COLO829 (cell line): ENCODE measurements at regions not wholly inside any gene's neighbourhood (a gene's known extent, or its start where the extent isn't known, plus 50 kb on each side); places are given as distances from the start of the nearest gene placed in this dataset.

ENCODE experiments used
- DNase-seq: peaks from one replicate; pipeline ENCODE4 v3.0.0; 2012; ENCODE audit warnings: low spot score

DNA sequence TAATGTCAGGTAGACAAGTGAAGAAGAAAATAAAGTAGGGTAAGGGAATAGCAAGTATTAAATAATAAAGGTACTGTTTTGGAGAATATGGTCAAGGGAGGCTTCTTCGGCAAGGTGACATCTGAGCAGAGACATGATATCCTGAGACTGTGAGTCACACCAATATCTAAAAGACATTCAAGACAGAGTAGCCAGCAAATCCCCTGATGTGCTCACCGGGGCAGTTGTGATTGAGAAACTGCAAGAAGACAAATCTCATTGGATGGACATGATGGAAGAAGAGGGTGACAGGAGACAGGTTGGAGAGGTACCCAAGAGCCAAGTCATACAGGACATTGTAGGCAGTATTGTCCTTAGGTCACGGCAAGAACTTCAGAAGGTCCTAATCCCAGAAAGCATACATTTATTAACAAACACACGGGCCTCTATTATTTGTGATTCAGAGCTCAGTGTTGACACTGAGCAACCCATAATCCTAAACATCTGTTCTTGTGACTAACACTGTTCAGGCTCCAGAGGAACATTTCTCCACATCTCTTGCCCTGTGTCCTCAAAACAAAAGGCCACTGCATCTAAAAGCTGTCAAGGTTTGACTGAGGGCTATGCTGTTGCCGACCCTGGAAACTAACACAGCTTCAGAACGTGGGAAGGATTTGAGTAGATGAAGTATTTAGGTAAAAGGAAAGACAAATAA is 258.7 kb upstream of the CLINT1 start:
- no peak for DNase-seq

GRCh38 chr5:158116965-158117364 is 258.0 kb upstream of the CLINT1 start:
- no peak for DNase-seq

GRCh38 chr5:158115468-158115867 is 256.5 kb upstream of the CLINT1 start:
- DNase-seq, result no peak

GRCh38 chr5:158108177-158108576 is 249.2 kb upstream of the CLINT1 start:
- no peak for DNase-seq

- DNase-seq, result no peak
Observed at GRCh38 chr5:158100373-158100888, 241.5 kb upstream of the CLINT1 start.

DNA sequence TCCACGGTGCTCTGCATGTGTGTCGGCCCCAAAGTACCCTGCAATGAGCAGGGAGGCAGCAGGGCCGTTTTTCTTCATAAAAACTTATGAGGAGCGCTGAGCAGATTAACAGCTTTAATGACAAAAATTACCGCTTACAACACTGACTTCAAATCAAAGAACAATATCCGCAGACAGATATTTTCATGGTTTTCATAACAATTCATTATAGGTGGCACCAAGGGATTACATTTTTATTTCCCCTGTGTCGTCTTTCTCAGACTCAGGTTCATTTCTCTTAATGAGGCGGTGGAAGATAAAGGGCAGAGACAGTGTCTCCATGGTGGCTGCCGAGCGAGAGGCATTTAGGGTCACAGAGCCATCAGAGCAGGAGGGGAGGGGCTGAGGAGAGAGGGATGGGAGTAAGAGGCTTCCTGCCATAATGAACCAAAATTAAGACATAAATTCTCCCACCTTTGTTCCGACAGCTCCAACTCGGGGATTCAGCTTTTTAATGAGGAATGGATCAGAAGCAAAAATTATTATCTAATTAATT is 240.7 kb upstream of the CLINT1 start:
- no peak for DNase-seq

DNA sequence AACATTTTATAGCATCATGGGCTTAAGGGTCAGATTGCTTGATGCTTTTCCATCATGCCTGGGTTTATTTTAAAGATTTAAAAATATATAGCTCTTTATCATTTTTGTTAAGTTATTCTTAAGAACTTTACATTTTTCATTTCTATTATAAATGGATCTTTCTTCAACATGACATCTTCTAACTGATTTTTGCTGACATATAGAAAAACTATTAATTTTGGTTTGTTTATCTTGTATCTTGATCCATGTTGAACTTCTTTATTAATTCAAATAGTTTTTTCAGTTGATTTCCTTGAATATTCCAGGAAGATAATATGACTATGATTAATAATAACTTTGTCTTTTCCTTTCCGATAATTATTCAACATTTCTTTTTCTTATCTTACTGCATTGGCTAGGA is 237.9 kb upstream of the CLINT1 start:
- DNase-seq, result no peak

DNA sequence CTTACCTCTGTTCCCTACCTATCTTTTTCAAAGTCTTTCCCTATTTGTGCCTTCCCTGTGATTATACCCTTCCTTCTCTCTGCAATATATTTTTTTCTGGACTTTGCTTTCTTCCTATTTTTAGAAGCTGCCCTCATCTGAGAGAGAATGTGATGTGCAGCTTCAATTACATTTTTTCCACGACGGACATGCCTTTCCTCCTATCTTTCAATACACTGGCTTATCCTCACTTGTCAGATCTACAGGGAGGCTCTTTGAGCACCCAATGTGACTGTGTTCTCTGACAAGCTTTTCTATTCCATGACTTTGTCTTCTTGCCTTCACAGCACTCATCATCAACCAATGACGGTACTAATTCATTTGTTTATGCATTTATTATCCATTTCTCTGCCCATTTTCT is 227.9 kb upstream of the CLINT1 start:
- DNase-seq, result no peak

DNA sequence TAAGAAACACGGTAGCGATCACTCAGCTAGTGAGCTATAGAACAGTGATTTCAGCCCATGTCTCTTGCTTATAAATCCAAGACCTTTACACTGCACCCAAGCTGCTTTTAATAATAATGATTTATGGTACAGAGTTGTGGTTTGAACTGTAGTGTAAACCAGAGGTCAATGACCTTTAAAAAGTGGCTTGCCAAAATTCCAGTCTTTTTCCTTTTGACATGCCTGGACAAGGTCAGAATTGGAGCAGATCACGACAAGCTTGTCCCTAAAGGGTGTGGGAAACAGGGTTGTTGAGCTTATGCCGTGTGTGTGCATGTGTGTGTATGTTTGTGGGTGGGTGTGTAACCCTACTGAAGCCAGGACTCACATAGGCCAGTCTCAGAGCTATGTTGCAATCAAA is 225.3 kb upstream of the CLINT1 start:
- DNase-seq, result no peak

DNA sequence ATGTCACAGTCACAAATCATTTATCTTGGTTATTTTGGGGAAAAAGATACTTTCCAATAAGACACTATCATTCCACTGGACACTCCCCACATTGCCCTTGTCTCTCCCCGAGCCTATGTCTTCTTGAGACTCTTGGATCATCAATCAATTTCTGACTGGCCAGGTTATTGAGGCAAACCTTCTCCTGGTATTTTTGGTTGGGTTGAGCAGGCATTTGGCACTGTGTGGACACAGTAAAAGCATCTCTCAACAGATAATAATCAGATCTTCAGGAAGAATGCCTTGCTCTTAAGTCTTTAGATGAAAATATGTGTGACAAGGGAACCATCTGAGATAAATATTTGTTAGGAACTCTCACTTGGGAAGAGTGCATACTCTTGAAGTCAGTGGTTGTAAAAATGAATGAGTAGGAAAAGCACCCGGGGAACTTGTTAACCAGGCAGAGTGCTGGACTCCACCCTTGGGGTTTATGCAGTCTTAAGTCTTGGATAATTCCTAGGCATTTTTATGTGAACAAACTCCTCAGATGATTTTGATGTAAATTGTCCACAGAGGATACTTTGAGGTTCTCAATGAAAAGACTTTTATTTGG is 223.8 kb upstream of the CLINT1 start:
- no peak for DNase-seq

DNA sequence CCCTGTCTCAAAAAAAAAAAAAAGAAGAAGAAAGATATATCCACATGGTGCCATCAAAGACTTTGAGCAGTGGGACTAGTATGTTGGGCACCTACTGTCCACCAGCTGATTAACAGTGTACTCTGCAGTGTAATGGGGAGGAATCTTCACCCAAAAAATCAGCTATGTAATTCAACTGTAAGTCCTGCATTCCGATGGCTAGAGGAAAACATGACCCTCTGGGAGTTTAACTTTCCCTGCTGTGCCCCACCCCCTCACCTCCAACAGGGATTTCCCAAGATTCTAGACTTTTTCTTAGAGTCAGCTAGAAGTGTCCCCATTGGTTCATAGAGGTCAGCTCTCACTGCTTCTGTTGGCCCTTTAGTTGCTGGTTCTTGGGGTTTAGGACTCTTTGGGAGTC is 221.2 kb upstream of the CLINT1 start:
- no peak for DNase-seq

GRCh38 chr5:158079097-158079496 is 220.2 kb upstream of the CLINT1 start:
- DNase-seq, result no peak

GRCh38 chr5:158074992-158075769 is 216.2 kb upstream of the CLINT1 start:
- peak; percentile 75 for DNase-seq

- no peak for DNase-seq
Observed at GRCh38 chr5:158074597-158074991, 215.6 kb upstream of the CLINT1 start.

GRCh38 chr5:158070859-158071258 is 211.9 kb upstream of the CLINT1 start:
- no peak for DNase-seq

DNA sequence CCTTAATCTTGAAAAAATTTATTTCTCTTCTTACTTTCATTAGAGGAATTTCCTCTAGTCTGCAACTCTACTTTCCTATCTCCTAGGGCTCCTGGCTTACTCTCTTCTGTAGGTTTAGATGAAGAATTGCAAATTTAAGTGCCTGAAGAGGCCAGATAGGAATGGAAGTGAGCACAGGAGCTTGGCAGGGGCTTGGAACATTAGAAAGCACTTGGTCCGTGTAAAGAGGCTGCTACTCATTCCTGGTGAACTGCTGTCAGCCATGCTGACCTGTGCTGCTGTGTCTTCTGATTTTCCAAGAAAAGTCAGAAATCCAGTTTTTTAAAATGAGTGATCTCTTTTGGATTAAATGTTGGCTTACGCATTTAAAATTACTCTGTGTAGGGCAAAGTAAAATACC is 210.9 kb upstream of the CLINT1 start:
- DNase-seq, result no peak

- no peak for DNase-seq
Observed at GRCh38 chr5:158068964-158069363, 210.0 kb upstream of the CLINT1 start.

- DNase-seq, result no peak
Observed at GRCh38 chr5:158066076-158066475, 207.1 kb upstream of the CLINT1 start.

GRCh38 chr5:158064334-158065123 is 205.6 kb upstream of the CLINT1 start:
- DNase-seq, result no peak

DNA sequence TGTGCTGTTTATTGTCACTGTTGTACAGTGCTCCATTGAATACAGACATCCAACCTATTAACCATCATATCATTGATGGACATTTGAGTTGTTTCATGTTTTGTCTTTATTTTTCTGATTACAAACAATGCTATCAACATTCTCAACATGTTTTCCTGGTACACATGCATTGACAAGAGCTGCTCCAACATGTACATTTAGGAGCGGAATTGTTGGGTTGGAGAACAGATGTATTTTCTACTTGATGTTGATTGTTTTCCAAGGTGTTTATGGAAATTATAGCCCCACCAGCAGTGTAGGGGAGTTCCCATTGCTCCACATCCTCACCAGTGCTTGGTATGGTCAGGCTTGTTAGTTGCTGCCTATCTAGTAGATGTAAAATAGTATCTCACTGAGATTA is 204.1 kb upstream of the CLINT1 start:
- no peak for DNase-seq

DNA sequence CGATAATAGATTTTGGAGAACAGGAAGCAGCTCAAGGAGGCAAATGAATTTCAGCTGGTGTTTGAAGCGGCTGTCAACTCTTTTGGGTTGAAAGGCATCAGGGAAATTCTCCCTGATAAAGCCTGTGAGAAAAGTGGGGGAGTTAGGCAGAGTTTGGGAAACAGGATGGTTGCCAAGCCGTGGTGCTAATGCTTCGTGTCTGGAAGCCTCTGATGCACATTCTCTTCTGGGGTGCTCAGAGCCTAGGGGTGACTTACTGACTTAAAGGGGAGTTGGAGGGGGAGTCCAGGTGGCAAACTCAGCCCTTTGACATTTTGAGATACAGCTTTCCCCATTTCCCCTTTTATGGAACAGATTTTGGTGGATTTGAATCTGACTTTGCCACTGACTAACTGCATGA is 202.5 kb upstream of the CLINT1 start:
- no peak for DNase-seq

GRCh38 chr5:158060212-158060611 is 201.3 kb upstream of the CLINT1 start:
- no peak for DNase-seq
